Endodermal cell (in vitro differentiated cells): ENCODE measurements at regions not wholly inside any gene's neighbourhood (a gene's known extent, or its start where the extent isn't known, plus 50 kb on each side); places are given as distances from the start of the nearest gene placed in this dataset.
A peak's percentile ranks its signal among the peaks of the same experiment; 100 is the strongest.

Experiments
- DNase-seq: peaks from one replicate; pipeline ENCODE4 v3.0.0-alpha.2; 2017
- H3K27ac ChIP-seq: 2 replicates; pipeline ENCODE4 v1.5.1; 2013; ENCODE audit warnings: mild to moderate bottlenecking, low read depth, low read length, moderate library complexity
- H3K27me3 ChIP-seq: 2 replicates; pipeline ENCODE4 v1.6.1; 2013; ENCODE audit warnings: mild to moderate bottlenecking, low read length, moderate library complexity; ENCODE audit not compliant: insufficient read depth, control insufficient read depth, poor library complexity, severe bottlenecking
- H3K36me3 ChIP-seq: 2 replicates; pipeline ENCODE4 v1.7.0; 2013; ENCODE audit warnings: mild to moderate bottlenecking, low read length, moderate library complexity; ENCODE audit not compliant: control insufficient read depth, insufficient read depth
- H3K4me1 ChIP-seq: one replicate; pipeline ENCODE4 v1.7.0; 2013; ENCODE audit warnings: low read length; ENCODE audit not compliant: control insufficient read depth, insufficient read depth
- H3K4me3 ChIP-seq: 2 replicates; pipeline ENCODE4 v1.5.1; 2013; ENCODE audit warnings: mild to moderate bottlenecking, low read length, moderate library complexity
- H3K9ac ChIP-seq: 2 replicates; pipeline ENCODE4 v1.6.1; 2013; ENCODE audit warnings: mild to moderate bottlenecking, low read length, moderate library complexity; ENCODE audit not compliant: poor library complexity, severe bottlenecking; ENCODE audit errors: extremely low read depth
- H3K9me3 ChIP-seq: 2 replicates; pipeline ENCODE4 v1.6.1; 2013; ENCODE audit warnings: mild to moderate bottlenecking, low read length, moderate library complexity; ENCODE audit not compliant: control insufficient read depth
- H3K27ac Mint-ChIP-seq: 2 replicates; pipeline ENCODE4 v1.8.0; 2020; ENCODE audit warnings: mixed read lengths
- H3K27me3 Mint-ChIP-seq: 2 replicates; pipeline ENCODE4 v1.8.0; 2021; ENCODE audit warnings: mild to moderate bottlenecking, mixed read lengths; ENCODE audit not compliant: insufficient read depth
- H3K36me3 Mint-ChIP-seq: 2 replicates; pipeline ENCODE4 v1.8.0; 2020; ENCODE audit warnings: low read depth, mixed read lengths
- H3K4me1 Mint-ChIP-seq: 2 replicates; pipeline ENCODE4 v1.8.0; 2020; ENCODE audit warnings: mixed read lengths
- H3K4me3 Mint-ChIP-seq: 2 replicates; pipeline ENCODE4 v1.8.0; 2020; ENCODE audit warnings: mild to moderate bottlenecking, moderate library complexity, mixed read lengths
- H3K9me3 Mint-ChIP-seq: 2 replicates; pipeline ENCODE4 v1.8.0; 2020; ENCODE audit warnings: mild to moderate bottlenecking, mixed read lengths
- WGBS, 2 experiments: methylation state at CpG; one replicate each; pipeline versions ENCODE4 v1.1.5 to v1.1.7; 2013; ENCODE audit warnings: missing lambda C conversion rate in 2 of 2, mixed read lengths in 1 of 2; ENCODE audit not compliant: insufficient coverage in 1 of 2, insufficient read length in 1 of 2; 5-methylcytosine and 5-hydroxymethylcytosine counted together
- TF ChIP-seq, protein P1 (sequence below): fragments of 200-600 bp; sonication (generic); conservative IDR thresholded peaks from 2 replicates; pipeline ENCODE4 v1.5.0; 2021; ENCODE audit warnings: antibody characterized with exemption, mild to moderate bottlenecking

- TF ChIP-seq, protein P1, sequence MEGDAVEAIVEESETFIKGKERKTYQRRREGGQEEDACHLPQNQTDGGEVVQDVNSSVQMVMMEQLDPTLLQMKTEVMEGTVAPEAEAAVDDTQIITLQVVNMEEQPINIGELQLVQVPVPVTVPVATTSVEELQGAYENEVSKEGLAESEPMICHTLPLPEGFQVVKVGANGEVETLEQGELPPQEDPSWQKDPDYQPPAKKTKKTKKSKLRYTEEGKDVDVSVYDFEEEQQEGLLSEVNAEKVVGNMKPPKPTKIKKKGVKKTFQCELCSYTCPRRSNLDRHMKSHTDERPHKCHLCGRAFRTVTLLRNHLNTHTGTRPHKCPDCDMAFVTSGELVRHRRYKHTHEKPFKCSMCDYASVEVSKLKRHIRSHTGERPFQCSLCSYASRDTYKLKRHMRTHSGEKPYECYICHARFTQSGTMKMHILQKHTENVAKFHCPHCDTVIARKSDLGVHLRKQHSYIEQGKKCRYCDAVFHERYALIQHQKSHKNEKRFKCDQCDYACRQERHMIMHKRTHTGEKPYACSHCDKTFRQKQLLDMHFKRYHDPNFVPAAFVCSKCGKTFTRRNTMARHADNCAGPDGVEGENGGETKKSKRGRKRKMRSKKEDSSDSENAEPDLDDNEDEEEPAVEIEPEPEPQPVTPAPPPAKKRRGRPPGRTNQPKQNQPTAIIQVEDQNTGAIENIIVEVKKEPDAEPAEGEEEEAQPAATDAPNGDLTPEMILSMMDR = no peak
- Mint-ChIP-seq H3K9me3 (peaks cover 5% of the 10 kb centered on the region), H3K27ac (no peak overlapping the region), H3K36me3 (no peaks in the 10 kb centered on the region), H3K27me3 (no peaks in the 10 kb centered on the region), H3K4me3 (no peak overlapping the region), H3K4me1 (no peaks in the 10 kb centered on the region)
- WGBS, 2 experiments = 85 to 90% methylated on average over 4 to 7 of the region's 7 CpGs
- Histone ChIP-seq H3K36me3 (no peaks in the 10 kb centered on the region), H3K9me3 (no peaks in the 10 kb centered on the region), H3K4me1 (no peaks in the 10 kb centered on the region), H3K4me3 (no peak overlapping the region), H3K27ac (no peak overlapping the region), H3K27me3 (no peaks in the 10 kb centered on the region), H3K9ac (no peak overlapping the region)
- DNase-seq = peak; percentile 48
These were observed 1415.8 kb upstream of the TENM3 start for GRCh38 chr4:180827232-180828009.

GRCh38 chr4:180828455-180829018, 1414.7 kb upstream of the TENM3 start:
- Histone ChIP-seq H3K27me3 (no peaks in the 10 kb centered on the region), H3K9ac (no peak overlapping the region), H3K27ac (no peak overlapping the region), H3K4me3 (no peak overlapping the region), H3K36me3 (no peaks in the 10 kb centered on the region), H3K4me1 (no peaks in the 10 kb centered on the region), H3K9me3 (no peaks in the 10 kb centered on the region)
- H3K27ac Mint-ChIP-seq = no peak overlapping the region
- H3K4me3 Mint-ChIP-seq = no peak overlapping the region
- H3K9me3 Mint-ChIP-seq = peaks cover 5% of the 10 kb centered on the region
- H3K27me3 Mint-ChIP-seq = no peaks in the 10 kb centered on the region
- H3K36me3 Mint-ChIP-seq = no peaks in the 10 kb centered on the region
- 0 to 17% methylated on average over 1 to 2 of the region's 2 CpGs for WGBS, 2 experiments
- peak; percentile 48 for DNase-seq
- TF ChIP-seq, protein P1 = peak; percentile 91
- H3K4me1 Mint-ChIP-seq = no peaks in the 10 kb centered on the region

DNA sequence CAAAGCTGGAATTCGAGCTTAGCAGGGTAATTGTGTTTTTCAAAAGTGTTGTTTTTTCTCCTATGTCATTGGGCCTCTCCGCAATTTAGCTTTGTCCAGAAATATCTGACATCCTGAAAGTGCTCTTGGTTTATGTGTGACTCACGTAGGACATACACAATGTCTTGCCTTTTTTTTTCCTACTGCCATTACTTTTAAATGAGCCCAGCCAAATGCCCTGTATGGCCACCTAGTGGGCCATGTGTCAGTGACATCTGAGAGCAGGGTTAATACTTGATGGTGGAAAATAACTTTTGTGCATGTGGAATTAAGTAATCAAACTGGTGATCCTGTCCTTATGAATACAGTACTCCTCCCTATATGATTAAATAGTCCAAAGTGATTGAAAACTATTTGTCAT, 1411.1 kb upstream of the TENM3 start:
- H3K4me3 ChIP-seq = no peak overlapping the region
- H3K4me3 Mint-ChIP-seq = no peak overlapping the region
- H3K27me3 ChIP-seq = no peaks in the 10 kb centered on the region
- TF ChIP-seq, protein P1 = peak; percentile 79
- no peaks in the 10 kb centered on the region for H3K4me1 ChIP-seq
- 42 to 62% methylated on average over 2 to 3 of the region's 3 CpGs for WGBS, 2 experiments
- no peaks in the 10 kb centered on the region for H3K9me3 ChIP-seq
- no peak overlapping the region for H3K27ac Mint-ChIP-seq
- no peak overlapping the region for H3K27ac ChIP-seq
- no peak overlapping the region for H3K9ac ChIP-seq
- H3K27me3 Mint-ChIP-seq = no peaks in the 10 kb centered on the region
- H3K36me3 Mint-ChIP-seq = no peaks in the 10 kb centered on the region
- peaks cover 23% of the 10 kb centered on the region for H3K4me1 Mint-ChIP-seq
- H3K9me3 Mint-ChIP-seq = no peaks in the 10 kb centered on the region
- no peaks in the 10 kb centered on the region for H3K36me3 ChIP-seq
- peak; percentile 53 for DNase-seq
